Neural cell (in vitro differentiated cells): ENCODE measurements at regions not wholly inside any gene's neighbourhood (a gene's known extent, or its start where the extent isn't known, plus 50 kb on each side); places are given as distances from the start of the nearest gene placed in this dataset.

Experiments
- CTCF ChIP-seq: fragments of 450-650 bp; IDR thresholded peaks from 2 replicates; pipeline ENCODE4 v1.5.1; 2014; ENCODE audit warnings: antibody characterized with exemption, mild to moderate bottlenecking, moderate library complexity; ENCODE audit not compliant: poor library complexity, severe bottlenecking
- MXI1 ChIP-seq: fragments of 450-650 bp; conservative IDR thresholded peaks from 2 replicates; pipeline ENCODE4 v1.6.1; 2014; ENCODE audit warnings: antibody characterized with exemption, mild to moderate bottlenecking; ENCODE audit not compliant: poor library complexity, severe bottlenecking
- POLR2AphosphoS5 ChIP-seq: IDR thresholded peaks from 2 replicates; pipeline ENCODE4 v1.6.1; 2012

- TF ChIP-seq MXI1 (no peak), POLR2AphosphoS5 (no peak), CTCF (no peak)
Observed at GRCh38 chr1:191520345-191520744, 637.9 kb upstream of the RGS18 start.
